ENCODE measurements at regions not wholly inside any gene's neighbourhood (a gene's known extent, or its start where the extent isn't known, plus 50 kb on each side); places are given as distances from the start of the nearest gene placed in this dataset.

- Histone ChIP-seq H3K27me3 (ENCODE audit: control insufficient read depth, insufficient read depth, low read length) (no peaks in the 10 kb centered on the region), H3K9ac (ENCODE audit: low read depth, low read length) (no peak overlapping the region), H3K9me3 (ENCODE audit: control insufficient read depth, insufficient read depth, low read length) (peaks cover 6% of the 10 kb centered on the region), H3K36me3 (ENCODE audit: control insufficient read depth, insufficient read depth, low read length) (no peaks in the 10 kb centered on the region), H3K4me3 (ENCODE audit: low read depth, low read length) (no peak overlapping the region), H3K4me1 (ENCODE audit: control insufficient read depth, insufficient read depth, low read length) (no peaks in the 10 kb centered on the region)
Observed at GRCh38 chr12:34357791-34358190, 335.5 kb downstream of the ALG10 start.

- no peak overlapping the region for H3K4me3 ChIP-seq (ENCODE audit: low read depth, low read length)
- H3K9ac ChIP-seq (ENCODE audit: low read depth, low read length), result no peak overlapping the region
- H3K36me3 ChIP-seq (ENCODE audit: control insufficient read depth, insufficient read depth, low read length), result no peaks in the 10 kb centered on the region
- no peaks in the 10 kb centered on the region for H3K4me1 ChIP-seq (ENCODE audit: control insufficient read depth, insufficient read depth, low read length)
- H3K27me3 ChIP-seq (ENCODE audit: control insufficient read depth, insufficient read depth, low read length), result no peaks in the 10 kb centered on the region
- peaks cover 6% of the 10 kb centered on the region for H3K9me3 ChIP-seq (ENCODE audit: control insufficient read depth, insufficient read depth, low read length)
Observed at GRCh38 chr12:34358198-34358597, 335.9 kb downstream of the ALG10 start.

- Histone ChIP-seq H3K9me3 (ENCODE audit: control insufficient read depth, insufficient read depth, low read length) (peaks cover 13% of the 10 kb centered on the region), H3K36me3 (ENCODE audit: control insufficient read depth, insufficient read depth, low read length) (no peaks in the 10 kb centered on the region), H3K4me1 (ENCODE audit: control insufficient read depth, insufficient read depth, low read length) (no peaks in the 10 kb centered on the region), H3K4me3 (ENCODE audit: low read depth, low read length) (no peak overlapping the region), H3K27me3 (ENCODE audit: control insufficient read depth, insufficient read depth, low read length) (no peaks in the 10 kb centered on the region), H3K9ac (ENCODE audit: low read depth, low read length) (no peak overlapping the region)
Observed at GRCh38 chr12:34361721-34362316, 339.5 kb downstream of the ALG10 start.

- Histone ChIP-seq H3K9ac (ENCODE audit: low read depth, low read length) (no peak overlapping the region), H3K36me3 (ENCODE audit: control insufficient read depth, insufficient read depth, low read length) (no peaks in the 10 kb centered on the region), H3K4me1 (ENCODE audit: control insufficient read depth, insufficient read depth, low read length) (no peaks in the 10 kb centered on the region), H3K27me3 (ENCODE audit: control insufficient read depth, insufficient read depth, low read length) (no peaks in the 10 kb centered on the region), H3K9me3 (ENCODE audit: control insufficient read depth, insufficient read depth, low read length) (peaks cover 13% of the 10 kb centered on the region), H3K4me3 (ENCODE audit: low read depth, low read length) (no peak overlapping the region)
Observed at GRCh38 chr12:34363050-34363673, 340.9 kb downstream of the ALG10 start.

GRCh38 chr12:34368079-34368478, 345.8 kb downstream of the ALG10 start:
- no peak overlapping the region for H3K9ac ChIP-seq (ENCODE audit: low read depth, low read length)
- H3K4me3 ChIP-seq (ENCODE audit: low read depth, low read length), result no peak overlapping the region
- no peaks in the 10 kb centered on the region for H3K27me3 ChIP-seq (ENCODE audit: control insufficient read depth, insufficient read depth, low read length)
- H3K36me3 ChIP-seq (ENCODE audit: control insufficient read depth, insufficient read depth, low read length), result no peaks in the 10 kb centered on the region
- peaks cover 14% of the 10 kb centered on the region for H3K9me3 ChIP-seq (ENCODE audit: control insufficient read depth, insufficient read depth, low read length)
- H3K4me1 ChIP-seq (ENCODE audit: control insufficient read depth, insufficient read depth, low read length), result no peaks in the 10 kb centered on the region

GRCh38 chr12:34371050-34371449, 348.8 kb downstream of the ALG10 start:
- Histone ChIP-seq H3K4me1 (ENCODE audit: control insufficient read depth, insufficient read depth, low read length) (no peaks in the 10 kb centered on the region), H3K27me3 (ENCODE audit: control insufficient read depth, insufficient read depth, low read length) (no peaks in the 10 kb centered on the region), H3K4me3 (ENCODE audit: low read depth, low read length) (no peak overlapping the region), H3K9me3 (ENCODE audit: control insufficient read depth, insufficient read depth, low read length) (peaks cover 17% of the 10 kb centered on the region), H3K36me3 (ENCODE audit: control insufficient read depth, insufficient read depth, low read length) (no peaks in the 10 kb centered on the region), H3K9ac (ENCODE audit: low read depth, low read length) (no peak overlapping the region)

GRCh38 chr12:34372003-34372402, 349.7 kb downstream of the ALG10 start:
- Histone ChIP-seq H3K27me3 (ENCODE audit: control insufficient read depth, insufficient read depth, low read length) (no peaks in the 10 kb centered on the region), H3K9me3 (ENCODE audit: control insufficient read depth, insufficient read depth, low read length) (peaks cover 15% of the 10 kb centered on the region), H3K36me3 (ENCODE audit: control insufficient read depth, insufficient read depth, low read length) (no peaks in the 10 kb centered on the region), H3K4me3 (ENCODE audit: low read depth, low read length) (no peak overlapping the region), H3K9ac (ENCODE audit: low read depth, low read length) (no peak overlapping the region), H3K4me1 (ENCODE audit: control insufficient read depth, insufficient read depth, low read length) (no peaks in the 10 kb centered on the region)

- no peaks in the 10 kb centered on the region for H3K27me3 ChIP-seq (ENCODE audit: control insufficient read depth, insufficient read depth, low read length)
- H3K36me3 ChIP-seq (ENCODE audit: control insufficient read depth, insufficient read depth, low read length), result no peaks in the 10 kb centered on the region
- H3K9me3 ChIP-seq (ENCODE audit: control insufficient read depth, insufficient read depth, low read length), result peaks cover 12% of the 10 kb centered on the region
- H3K9ac ChIP-seq (ENCODE audit: low read depth, low read length), result no peak overlapping the region
- no peaks in the 10 kb centered on the region for H3K4me1 ChIP-seq (ENCODE audit: control insufficient read depth, insufficient read depth, low read length)
- H3K4me3 ChIP-seq (ENCODE audit: low read depth, low read length), result no peak overlapping the region
Observed at GRCh38 chr12:34373926-34374325, 351.6 kb downstream of the ALG10 start.

GRCh38 chr12:34376133-34376799, 354.0 kb downstream of the ALG10 start:
- H3K4me1 ChIP-seq (ENCODE audit: control insufficient read depth, insufficient read depth, low read length), result no peaks in the 10 kb centered on the region
- no peak overlapping the region for H3K4me3 ChIP-seq (ENCODE audit: low read depth, low read length)
- H3K27me3 ChIP-seq (ENCODE audit: control insufficient read depth, insufficient read depth, low read length), result no peaks in the 10 kb centered on the region
- H3K36me3 ChIP-seq (ENCODE audit: control insufficient read depth, insufficient read depth, low read length), result no peaks in the 10 kb centered on the region
- peaks cover 22% of the 10 kb centered on the region for H3K9me3 ChIP-seq (ENCODE audit: control insufficient read depth, insufficient read depth, low read length)
- no peak overlapping the region for H3K9ac ChIP-seq (ENCODE audit: low read depth, low read length)

GRCh38 chr12:34377243-34378035, 355.1 kb downstream of the ALG10 start:
- H3K9me3 ChIP-seq (ENCODE audit: control insufficient read depth, insufficient read depth, low read length), result peaks cover 18% of the 10 kb centered on the region
- no peak overlapping the region for H3K9ac ChIP-seq (ENCODE audit: low read depth, low read length)
- H3K4me3 ChIP-seq (ENCODE audit: low read depth, low read length), result no peak overlapping the region
- H3K36me3 ChIP-seq (ENCODE audit: control insufficient read depth, insufficient read depth, low read length), result no peaks in the 10 kb centered on the region
- no peaks in the 10 kb centered on the region for H3K27me3 ChIP-seq (ENCODE audit: control insufficient read depth, insufficient read depth, low read length)
- H3K4me1 ChIP-seq (ENCODE audit: control insufficient read depth, insufficient read depth, low read length), result no peaks in the 10 kb centered on the region

GRCh38 chr12:34379142-34379541, 356.8 kb downstream of the ALG10 start:
- Histone ChIP-seq H3K36me3 (ENCODE audit: control insufficient read depth, insufficient read depth, low read length) (no peaks in the 10 kb centered on the region), H3K27me3 (ENCODE audit: control insufficient read depth, insufficient read depth, low read length) (no peaks in the 10 kb centered on the region), H3K9me3 (ENCODE audit: control insufficient read depth, insufficient read depth, low read length) (peaks cover 21% of the 10 kb centered on the region), H3K4me3 (ENCODE audit: low read depth, low read length) (no peak overlapping the region), H3K9ac (ENCODE audit: low read depth, low read length) (no peak overlapping the region), H3K4me1 (ENCODE audit: control insufficient read depth, insufficient read depth, low read length) (no peaks in the 10 kb centered on the region)

Data from iPS-15b (cell line).